ENCODE measurements at regions not wholly inside any gene's neighbourhood (a gene's known extent, or its start where the extent isn't known, plus 50 kb on each side); places are given as distances from the start of the nearest gene placed in this dataset.

DNA sequence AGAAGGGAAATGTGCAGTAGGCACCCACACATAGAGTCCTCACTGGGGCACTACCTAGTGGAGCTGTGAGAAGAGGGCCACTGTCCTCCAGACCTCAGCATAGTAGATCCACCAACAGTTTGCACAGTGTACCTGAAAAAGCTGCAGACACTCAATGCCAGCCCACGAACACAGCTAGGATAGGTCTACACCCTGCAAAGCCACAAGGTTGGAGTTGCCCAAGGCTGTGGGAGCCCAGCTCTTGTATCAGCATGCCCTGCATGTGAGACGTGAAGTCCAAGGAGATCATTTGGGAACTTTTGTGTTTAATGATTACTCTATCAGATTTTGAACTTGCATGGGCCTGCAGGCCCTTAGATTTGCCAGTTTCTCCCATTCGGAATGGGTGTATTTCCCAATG lies 299.4 kb upstream of the OLFM3 start:
- TF ChIP-seq EZH2 (optimal IDR thresholded peaks at IDR 0.05; ENCODE audit: low read depth, low read length) (no peak), EZH2phosphoT487 (IDR thresholded peaks at IDR 0.05; ENCODE audit: low read length) (no peak)
- TF ChIP-seq, protein P1, sequence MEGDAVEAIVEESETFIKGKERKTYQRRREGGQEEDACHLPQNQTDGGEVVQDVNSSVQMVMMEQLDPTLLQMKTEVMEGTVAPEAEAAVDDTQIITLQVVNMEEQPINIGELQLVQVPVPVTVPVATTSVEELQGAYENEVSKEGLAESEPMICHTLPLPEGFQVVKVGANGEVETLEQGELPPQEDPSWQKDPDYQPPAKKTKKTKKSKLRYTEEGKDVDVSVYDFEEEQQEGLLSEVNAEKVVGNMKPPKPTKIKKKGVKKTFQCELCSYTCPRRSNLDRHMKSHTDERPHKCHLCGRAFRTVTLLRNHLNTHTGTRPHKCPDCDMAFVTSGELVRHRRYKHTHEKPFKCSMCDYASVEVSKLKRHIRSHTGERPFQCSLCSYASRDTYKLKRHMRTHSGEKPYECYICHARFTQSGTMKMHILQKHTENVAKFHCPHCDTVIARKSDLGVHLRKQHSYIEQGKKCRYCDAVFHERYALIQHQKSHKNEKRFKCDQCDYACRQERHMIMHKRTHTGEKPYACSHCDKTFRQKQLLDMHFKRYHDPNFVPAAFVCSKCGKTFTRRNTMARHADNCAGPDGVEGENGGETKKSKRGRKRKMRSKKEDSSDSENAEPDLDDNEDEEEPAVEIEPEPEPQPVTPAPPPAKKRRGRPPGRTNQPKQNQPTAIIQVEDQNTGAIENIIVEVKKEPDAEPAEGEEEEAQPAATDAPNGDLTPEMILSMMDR (IDR thresholded peaks at IDR 0.05; ENCODE audit: low read length): no peak

Data from MM.1S (cell line).